ENCODE measurements at regions not wholly inside any gene's neighbourhood (a gene's known extent, or its start where the extent isn't known, plus 50 kb on each side); places are given as distances from the start of the nearest gene placed in this dataset.

DNA sequence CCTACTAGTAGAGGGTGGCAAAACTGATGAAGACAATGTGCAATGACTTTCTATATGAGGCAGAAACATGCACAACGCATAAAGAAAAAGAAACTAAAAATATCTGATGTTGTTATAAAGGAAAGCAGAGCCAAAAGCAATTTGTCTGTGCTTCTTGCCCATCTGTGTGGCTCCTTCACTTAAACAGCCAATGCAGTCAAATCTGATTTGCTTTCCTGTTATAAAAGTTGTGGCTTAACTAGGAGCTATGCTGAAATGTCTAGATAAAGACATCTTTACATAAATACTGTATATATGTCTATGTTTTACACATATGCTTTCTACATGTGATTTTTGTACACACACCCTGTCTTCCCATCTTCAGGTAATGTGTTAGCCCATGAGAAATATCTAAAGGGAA is 508.2 kb downstream of the CETN3 start:
- TF ChIP-seq EZH2 (IDR thresholded peaks at IDR 0.05; ENCODE audit: insufficient read depth, poor library complexity, severe bottlenecking), result no peak
- TF ChIP-seq EZH2phosphoT487 (IDR thresholded peaks at IDR 0.05; ENCODE audit: insufficient read depth, low read depth), result no peak
